CD4-positive, alpha-beta T cell treated with Interleukin-10 for 1 hour (primary cell): ENCODE measurements at regions not wholly inside any gene's neighbourhood (a gene's known extent, or its start where the extent isn't known, plus 50 kb on each side); places are given as distances from the start of the nearest gene placed in this dataset.
"Not testable (repeated sequence)": the region's sequence is repeated elsewhere in the genome, so short reads cannot be mapped to it uniquely, and the experiment has no call there.

ENCODE experiments used
- DNase-seq: peaks from one replicate; pipeline ENCODE4 v3.0.0-alpha.2; 2020

DNA sequence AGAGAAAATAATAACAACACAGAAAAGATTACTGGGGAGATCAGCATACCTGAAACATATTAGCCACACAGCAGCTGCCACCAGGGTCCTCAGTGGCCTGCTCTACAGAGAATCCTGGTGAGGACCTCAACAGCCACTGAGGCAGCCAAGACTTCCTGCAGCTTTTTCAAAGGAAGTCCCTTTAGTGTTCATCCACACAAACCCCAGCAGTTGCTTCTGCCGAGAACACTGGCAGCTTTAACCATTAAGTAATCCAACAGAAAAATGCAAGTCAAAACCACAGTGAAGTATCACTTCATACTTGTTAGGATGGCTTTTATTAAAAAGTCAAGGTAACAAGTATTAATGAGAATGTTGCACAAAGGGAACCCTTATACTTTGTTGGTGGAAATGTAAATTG is 542.0 kb upstream of the GCFC2 start:
- DNase-seq: no peak

DNA sequence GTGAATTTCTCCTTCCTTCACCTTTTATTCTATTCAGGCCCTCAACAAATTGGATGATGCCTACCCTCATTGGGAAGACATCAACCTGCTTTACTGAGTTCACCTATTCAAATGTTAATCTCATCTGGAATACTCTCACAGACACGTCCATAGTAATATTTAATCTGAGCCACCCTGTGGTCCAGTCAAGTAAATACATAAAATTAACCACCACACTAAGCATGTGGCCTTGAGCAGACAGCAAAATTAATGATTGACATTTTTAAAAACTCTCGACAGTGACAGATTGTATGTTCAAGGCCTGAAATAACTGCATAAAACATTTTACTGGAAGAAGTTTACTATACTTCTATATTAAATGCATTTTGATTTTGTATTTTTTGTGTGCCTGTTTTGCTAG is 540.6 kb upstream of the GCFC2 start:
- no peak for DNase-seq

DNA sequence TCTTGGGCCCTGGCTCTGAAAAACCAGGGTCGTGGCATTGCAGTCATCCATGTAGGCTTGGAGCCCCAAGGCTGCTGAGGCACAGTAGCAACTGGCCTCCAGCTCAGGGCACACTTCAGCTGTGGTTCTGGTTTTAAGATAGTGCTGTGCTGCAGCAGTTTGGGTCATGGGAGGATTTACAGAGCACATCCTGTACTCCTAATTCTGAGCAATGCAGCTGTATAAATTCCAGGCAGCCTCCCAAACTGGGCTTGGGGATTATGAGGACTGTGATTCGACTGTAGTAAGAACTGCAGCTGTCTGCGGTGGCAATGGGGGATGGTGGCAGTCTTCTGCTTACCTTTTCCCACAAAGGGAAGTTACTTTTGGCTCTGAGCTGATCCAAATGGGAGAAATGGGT is 536.3 kb upstream of the GCFC2 start:
- no peak for DNase-seq

DNA sequence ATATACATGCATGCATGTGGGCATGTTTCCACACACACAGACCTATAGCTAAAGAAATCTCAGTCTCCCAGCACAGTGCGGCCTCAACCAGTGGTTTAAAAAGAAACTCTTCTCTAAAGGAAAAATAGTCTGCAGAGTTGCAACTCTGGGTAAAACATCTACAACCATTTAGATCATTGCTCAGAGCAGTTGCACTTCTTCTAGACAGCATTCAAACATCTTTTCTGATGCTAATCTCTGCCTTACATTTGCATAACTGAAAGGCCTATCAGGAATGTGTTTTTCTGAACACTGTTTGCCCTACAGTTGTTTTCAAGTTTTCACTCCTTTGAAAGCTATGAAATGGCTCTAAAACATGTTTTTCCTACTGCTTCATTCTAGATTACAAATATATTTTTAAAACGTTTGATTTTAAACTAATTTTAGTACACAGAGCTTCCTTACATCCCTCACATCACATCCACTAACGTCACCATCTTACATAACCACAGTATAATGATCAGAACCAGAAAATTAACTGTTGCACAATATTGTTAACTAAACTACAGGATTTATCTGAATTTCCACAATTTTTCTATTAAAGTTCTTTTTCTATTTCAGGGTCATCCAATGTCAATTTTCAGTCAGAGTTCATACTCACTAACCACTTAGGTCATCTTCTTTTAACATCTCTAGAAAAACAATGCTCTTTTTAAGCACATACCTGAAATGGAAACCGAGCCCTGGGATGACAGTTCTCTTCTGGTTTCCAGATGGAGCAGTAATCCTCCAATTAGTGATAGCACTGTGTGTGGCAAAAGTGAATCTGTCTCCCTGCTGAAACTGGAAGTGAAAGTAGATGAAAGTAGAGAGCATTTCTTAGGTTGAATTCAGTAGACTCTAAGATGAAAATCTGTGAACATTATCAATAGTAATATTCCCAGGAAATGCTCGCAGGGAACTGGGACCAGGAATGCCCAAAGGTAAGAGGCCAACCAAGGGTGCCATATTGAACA is 501.6 kb upstream of the GCFC2 start:
- DNase-seq: no peak

DNA sequence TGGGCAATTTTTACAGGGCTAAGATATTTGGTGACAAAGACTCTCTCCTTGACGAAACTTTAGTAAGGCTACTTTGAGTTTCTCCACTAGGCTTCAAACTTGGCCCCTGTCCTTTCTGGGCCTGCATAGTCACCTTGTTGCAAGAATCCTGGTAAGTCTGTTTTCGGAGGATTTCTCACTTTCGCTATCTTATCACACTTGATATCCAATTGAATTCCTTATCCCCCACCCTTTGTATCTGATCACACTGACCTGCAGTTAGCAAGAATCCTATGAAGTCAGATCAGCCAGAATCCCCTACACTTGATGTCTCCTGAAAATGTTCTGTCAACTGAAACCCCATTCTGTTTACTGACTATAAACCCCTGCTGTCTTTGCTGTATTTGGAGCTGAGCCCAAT is 499.8 kb upstream of the GCFC2 start:
- DNase-seq: no peak

DNA sequence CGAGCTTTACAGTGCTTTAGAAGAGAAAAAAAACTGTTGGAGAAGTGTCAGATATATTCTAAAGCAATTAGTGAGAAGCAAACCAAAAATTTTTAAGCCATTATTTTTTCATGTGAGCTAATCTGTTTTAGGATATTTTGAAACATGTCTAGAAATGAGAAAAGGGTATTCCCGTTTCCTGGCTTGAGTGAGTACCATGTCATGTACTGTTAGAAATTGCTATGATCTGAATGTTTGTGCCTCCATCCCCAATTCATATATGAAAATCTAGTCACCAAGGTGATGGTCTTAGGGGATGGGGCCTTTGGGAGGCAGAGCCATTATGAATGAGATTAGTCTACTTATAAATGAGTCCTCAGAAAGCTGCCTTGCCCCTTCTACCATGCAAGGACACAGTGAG is 493.3 kb upstream of the GCFC2 start:
- no peak for DNase-seq

DNA sequence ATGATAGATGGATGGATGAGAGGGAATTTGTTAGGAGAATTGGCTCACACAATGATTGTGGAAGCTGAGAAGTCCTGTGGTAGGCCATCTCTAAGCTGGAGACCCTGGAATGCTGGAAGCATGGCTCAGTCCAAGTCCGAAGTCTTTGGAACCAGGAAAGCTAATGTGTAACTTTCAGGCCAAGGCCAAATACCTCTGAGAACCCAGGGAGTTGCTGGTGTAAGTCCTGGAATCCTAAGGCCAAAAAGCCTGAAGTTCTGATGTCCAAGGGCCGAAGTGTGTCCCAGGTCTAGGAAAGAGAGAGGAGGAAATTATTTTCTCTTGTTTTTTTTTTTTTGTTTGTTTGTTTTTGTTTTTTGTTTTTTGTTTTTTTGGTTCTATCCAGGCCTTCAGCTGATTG is 492.2 kb upstream of the GCFC2 start:
- no peak for DNase-seq

DNA sequence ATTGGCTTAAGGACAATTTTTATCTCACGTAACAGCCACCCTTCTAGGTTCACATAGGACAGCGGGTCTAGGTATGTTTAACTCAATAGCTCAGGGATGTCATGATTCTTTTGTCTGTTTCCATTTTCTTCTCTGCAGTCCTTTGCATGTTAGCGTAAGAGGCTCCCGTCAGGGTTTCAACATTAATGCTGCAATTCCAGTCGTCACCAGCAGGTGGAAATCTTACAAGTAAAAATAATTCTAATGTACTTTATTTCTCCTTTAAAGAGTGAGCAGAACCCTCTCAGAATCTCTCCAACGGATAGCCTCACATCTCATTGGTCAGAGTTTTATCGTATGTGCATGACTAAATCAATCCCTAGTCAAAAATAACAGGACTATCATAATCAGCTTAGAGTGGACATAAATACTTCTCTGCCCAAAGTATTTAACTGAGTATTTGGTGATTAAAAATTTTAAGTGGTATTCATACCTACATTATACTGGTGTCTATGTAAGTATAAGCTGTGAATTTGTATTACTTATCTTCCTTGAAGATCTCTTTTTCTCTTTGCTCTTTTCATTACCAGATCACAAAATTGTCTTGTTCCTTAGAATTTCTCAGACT is 487.2 kb upstream of the GCFC2 start:
- peak; percentile 24 for DNase-seq

DNA sequence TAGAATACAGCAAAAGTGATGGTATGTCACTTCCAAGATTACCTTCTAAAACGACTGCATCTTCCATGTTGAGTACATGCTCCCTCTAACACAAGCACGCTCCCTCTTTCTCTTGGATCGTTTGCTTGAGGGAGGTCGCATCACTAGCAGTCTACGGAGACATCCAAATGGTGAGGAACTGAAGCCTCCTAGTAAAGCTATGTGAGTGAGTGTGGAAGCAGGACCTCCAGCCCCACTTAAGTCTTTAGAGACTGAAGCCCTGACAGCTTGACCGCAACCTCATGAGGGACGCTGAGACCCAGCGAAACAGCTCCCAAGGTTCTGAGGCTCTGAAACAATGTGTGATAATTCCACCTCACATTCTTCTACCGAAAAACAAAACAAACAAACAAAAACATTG is 486.7 kb upstream of the GCFC2 start:
- DNase-seq: no peak

DNA sequence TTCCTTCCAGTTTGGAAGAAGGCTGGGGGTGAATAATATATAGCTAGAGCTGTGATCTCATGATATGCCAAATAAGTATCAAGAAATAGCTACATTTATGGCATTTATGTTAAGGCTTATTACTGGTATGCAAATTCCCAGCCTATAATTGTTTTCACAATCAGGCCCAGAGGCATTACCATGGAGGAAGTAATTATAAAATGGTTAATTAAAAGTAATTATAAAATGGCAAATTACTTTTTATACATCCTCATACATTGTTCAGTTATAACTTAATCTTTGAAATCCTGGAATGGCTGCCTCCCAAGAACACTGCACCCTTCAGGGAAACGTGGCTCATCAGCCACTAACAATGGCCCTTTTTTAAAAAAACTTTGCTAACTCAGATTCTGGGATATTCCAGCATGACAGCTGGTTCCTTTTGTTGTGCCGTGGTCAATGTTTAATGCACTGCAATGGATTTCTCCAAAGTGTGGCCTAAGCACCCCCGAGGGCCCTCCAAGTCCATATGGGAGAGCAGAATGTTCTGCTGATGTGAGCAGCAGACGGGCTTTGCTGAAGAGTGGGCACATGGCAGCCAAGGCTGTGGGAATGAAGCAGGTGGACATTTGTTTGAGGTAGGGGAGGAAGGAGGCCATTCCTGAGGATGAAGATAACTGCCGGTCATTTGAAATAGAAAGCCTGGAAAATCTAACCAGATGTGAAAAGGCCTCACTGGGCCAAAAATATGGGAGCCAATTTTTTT is 483.5 kb upstream of the GCFC2 start:
- DNase-seq: no peak

DNA sequence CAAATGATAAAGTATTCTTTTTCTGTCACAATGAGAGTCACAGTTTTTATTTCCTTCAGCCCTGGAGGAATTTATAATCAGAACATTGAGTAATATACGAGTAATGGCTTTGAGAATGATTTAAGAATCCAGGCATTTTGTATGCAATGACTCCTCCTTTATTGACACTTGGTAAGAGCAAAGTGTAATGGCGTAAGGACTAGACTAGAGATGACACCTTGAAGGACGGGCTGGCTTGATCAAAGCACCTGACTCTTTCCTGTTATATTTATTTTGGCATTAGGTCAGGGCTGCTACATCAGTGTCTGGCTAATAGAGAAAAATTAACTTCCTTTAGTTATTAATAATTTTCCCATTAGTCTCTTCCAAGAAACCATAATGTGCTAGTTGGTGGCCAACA is 482.4 kb upstream of the GCFC2 start:
- no peak for DNase-seq

DNA sequence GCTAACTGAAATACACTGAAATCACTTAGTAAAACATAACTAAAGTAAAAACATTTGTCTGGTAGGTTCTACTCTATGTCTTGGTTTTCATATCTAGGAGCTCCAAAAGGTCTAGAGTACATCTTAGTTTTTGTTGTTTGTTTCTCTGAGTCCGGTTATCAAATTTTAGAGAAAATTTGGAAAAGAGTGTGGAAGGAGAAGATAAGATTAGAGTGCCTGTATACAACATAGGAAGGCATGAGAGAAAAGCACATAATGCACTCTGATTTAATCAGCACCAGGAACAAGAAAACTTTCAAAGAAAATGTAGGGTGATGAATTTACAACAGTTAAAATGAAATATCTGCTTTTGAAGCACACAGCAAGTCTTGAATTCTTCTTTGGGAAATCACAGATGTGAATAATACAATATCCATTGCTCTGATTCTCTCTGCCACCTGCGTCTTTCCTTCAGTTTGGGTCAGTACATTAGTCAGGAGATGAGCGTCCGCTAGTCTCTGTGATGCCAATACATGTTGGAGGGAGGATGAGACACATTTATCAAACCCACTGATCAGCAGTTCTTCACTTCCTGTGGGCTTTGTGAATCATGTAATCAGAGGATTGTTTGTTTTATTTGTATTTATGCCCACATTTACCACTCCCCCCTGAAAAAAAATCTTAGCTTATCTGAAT is 477.8 kb upstream of the GCFC2 start:
- DNase-seq: no peak

DNA sequence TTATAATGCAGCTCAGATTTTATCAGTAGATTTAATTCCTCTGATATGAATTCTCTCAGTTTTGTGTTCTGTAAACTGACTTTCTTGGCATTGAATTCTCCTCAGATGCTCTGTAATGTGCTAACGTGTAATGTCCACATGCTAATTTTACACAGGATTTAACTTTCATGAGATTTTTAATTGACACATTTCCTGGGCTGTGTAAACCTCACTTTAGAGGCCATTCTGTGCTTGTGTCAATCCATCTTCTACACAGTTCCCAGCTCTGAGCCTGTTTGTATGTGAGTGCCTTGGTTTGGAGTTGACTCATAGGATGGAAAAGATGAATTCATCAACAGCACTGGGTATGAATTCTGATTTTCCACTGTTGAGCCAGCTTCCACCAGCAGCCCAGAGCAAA is 476.7 kb upstream of the GCFC2 start:
- no peak for DNase-seq

DNA sequence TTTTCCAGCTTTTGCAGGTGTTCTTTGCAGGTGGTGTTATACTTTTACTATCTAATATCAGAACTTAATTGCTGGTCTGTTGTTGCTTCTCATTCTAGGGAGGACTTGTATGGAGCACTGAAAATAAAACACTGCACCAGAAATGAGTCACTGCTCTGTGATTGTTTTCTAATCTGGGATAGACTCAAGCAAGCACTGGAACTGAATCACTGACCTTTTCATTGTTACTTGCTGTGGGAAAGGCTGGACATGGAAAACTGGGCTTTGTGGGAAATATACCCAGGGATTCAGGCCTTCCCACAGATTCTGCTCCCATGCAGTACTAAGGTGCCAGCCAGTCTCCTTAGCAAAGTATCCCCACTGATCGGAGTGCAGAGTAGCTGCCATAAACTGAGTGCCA is 470.0 kb upstream of the GCFC2 start:
- DNase-seq: no peak

DNA sequence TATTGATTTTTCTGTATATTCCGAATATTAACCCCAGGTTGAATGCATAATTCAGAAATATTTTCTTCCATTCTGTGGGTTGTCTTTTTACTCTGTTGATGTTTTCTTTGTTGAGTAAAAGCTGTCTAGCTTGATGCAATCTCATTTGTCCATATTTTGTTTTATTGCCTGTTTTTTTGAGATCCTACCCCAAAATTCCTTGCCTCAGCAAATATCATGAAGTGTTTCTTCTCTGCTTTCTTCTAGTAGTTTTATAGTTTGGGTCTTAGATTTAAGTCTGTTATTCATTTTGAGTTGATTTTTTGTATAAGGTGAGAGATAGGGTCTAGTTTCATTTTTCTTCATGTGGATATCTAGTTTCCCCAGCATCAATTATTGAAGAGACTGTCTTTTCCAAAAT is 467.9 kb upstream of the GCFC2 start:
- no peak for DNase-seq

DNA sequence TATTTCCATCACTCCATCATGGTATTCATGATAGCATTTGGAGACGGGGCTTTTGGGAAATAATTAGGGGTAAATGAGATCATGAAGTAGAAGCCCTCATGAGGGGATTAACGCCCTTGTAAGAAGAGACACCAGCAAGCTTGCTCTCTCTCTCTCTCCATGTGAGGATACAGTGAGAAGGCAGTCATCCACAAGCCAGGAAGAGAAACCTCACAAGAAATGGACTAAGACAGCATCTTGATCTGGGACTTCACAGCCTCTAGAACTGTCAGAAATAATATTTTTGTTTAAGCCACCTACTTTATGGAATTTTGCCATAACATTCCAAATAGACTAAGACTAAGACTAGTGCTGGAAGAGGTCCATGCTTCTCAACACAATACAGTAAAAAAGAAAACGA is 464.6 kb upstream of the GCFC2 start:
- DNase-seq: no peak

DNA sequence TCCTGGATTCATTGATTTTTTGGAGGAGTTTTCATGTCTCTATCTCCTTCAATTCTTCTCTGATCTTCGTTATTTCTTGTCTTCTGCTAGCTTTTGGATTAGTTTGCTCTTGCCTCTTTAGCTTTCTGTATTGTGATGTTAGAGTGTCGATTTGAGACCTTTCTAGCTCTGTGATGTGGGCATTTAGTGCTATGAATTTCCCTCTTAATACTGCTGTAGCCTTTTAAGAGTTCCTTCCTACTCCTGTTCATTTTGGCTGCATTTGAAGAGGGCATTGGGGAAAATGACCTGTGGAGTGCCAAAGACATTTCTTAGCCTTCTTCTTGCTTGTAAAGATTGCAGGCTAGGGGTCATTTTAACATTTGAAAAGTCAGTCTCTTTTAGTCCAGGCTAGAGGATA is 463.8 kb upstream of the GCFC2 start:
- no peak for DNase-seq

DNA sequence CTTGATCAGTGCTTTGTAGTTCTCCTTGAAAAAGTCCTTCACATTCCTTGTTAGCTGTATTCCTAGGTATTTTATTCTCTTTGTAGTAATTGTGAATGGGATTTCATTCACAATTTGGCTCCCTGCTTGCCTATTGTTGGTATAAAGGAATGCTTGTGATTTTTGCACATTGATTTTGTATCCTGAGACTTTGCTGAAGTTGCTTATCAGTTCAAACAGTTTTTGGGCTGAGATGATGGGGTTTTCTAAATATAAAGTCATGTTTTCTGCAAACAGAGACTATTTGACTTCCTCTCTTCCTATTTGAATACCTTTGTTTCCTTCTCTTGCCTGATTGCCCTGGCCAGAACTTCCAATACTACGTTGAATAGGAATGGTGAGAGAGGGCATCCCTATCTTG is 462.5 kb upstream of the GCFC2 start:
- DNase-seq: not testable (repeated sequence)

DNA sequence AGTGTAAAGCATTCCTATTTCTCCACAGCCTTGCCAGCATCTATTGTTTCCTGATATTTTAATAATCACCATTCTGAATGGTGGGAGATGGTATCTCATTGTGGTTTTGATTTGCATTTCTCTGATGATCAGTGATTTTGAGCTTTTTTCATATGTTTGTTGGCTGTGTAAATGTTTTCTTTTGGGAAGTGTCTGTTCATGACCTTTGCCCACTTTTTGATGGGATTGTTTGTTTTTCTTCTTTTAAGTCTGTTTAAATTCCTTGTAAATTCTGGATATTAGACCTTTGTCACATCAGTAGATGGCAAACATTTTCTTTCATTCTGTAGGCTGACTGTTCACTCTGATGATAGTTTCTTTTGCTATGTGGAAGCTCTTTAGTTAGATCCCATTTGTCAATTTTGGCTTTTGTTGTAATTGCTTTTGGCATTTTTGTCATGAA is 461.5 kb upstream of the GCFC2 start:
- not testable (repeated sequence) for DNase-seq

DNA sequence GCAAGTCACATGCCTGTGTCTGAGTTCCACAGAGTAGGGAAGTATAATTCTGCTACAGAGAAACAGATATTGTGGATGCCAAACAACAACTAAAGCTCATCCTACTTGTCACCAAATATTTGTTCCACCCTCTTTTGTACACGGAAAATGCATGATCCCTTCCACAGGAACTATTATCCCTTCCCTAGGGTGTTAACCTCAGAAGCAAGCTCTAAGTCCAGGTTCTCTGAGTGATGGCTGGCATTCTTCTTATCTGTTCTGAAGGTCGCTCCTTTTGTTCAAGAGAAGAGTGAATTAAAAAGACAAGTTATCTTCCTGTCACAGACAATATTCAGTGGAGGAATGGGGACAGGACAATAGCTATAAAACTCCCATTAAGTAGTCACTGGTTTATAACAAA is 460.1 kb upstream of the GCFC2 start:
- no peak for DNase-seq

DNA sequence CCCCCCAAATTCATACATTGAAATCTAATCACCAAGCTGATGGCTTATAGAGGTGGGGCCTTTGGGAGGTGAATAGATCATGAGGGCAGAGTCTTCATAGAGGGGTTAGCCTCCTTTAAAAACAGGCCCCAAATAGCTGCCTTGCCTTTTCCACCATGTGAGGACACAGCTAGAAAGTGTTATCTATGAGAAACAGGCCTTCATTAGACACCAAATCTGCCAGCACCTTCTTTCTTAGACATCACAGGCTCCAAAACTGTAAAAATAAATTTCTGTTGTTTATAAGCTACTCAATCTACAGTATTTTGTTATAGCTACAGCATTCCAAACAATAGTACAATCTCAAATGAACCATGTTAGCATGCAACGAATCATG is 459.3 kb upstream of the GCFC2 start:
- no peak for DNase-seq

DNA sequence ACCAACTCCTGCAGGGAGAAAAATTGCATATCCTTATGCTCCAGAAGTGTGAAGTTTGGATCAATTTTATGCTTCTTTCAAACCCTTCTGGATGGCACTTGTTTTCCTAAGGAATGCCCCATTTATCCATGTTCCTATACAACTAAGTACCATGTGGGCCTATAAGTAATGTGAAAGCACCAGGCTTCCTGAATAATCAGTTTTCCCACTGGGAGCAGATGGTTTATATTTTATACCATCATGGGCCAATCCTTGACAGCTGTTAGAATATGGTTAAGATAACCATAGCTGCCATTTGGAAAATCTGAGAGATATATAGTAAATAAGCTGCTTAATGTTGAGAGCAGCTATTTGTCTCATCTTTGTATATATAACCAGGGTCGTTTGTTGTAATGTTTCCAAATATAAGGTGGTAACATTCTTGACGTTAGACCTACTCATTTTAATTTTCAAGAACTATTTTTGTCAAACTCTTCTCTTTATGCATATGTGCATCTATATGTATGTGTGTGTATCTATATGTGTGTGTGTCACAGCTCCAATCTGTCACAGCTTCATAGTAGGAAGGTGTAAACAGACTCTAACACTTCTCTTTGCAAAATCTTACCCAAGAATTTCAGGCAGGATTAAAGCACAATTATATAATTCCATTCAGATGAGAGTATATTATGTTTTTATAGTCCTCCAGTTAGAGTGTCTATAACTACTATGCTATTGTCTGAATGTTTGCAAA is 458.7 kb upstream of the GCFC2 start:
- DNase-seq: no peak

DNA sequence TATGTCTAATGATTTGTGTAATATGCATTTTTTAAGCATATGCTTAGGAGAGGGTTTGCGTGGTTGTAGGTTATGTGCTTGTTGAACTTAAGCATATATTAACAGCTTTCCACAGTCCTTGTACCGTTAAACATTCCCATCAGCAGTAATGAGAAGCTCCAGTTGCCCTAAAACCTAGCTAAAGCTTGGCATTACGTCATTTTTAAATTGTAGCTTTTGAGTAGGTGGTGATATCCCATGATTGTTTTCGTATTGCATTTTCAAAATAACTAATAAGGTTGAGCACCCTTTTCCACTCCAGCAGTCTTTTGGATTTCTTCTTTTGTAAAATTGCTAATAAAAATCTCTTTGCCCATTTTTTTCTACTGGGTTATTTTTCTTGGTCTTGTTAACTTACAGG is 453.1 kb upstream of the GCFC2 start:
- DNase-seq: no peak
